HL-60 (cell line): ENCODE measurements at regions not wholly inside any gene's neighbourhood (a gene's known extent, or its start where the extent isn't known, plus 50 kb on each side); places are given as distances from the start of the nearest gene placed in this dataset.
"Not testable (repeated sequence)": the region's sequence is repeated elsewhere in the genome, so short reads cannot be mapped to it uniquely, and the experiment has no call there.

Source experiments
- DNase-seq, 2 experiments: peaks; one replicate each; pipeline ENCODE4 v3.0.0-alpha.2; 2010 to 2020; ENCODE audit warnings: low read depth in 1 of 2, low spot score in 1 of 2
- H3K27ac ChIP-seq: fragments of 250-450 bp; sonication (Bioruptor Pico); replicated peaks from 2 replicates; pipeline ENCODE4 v1.5.1; 2020; ENCODE audit warnings: mild to moderate bottlenecking, moderate library complexity
- H3K27me3 ChIP-seq: fragments of 250-450 bp; sonication (Bioruptor Pico); 2 replicates; pipeline ENCODE4 v1.5.1; 2021; ENCODE audit warnings: mild to moderate bottlenecking, moderate library complexity; ENCODE audit not compliant: insufficient read depth, poor library complexity, severe bottlenecking
- H3K4me3 ChIP-seq: replicated peaks from 2 replicates; pipeline ENCODE4 v1.5.1; 2011; ENCODE audit warnings: mild to moderate bottlenecking, control low read depth, low read length; ENCODE audit not compliant: insufficient read depth
- CTCF ChIP-seq: IDR thresholded peaks from one replicate; pipeline ENCODE4 v1.5.1; 2011; ENCODE audit warnings: low read length, control low read depth, inconsistent platforms; ENCODE audit not compliant: insufficient read depth
- GABPA ChIP-seq: IDR thresholded peaks from 2 replicates; pipeline ENCODE4 v1.6.1; 2012; ENCODE audit warnings: low read depth
- POLR2AphosphoS5 ChIP-seq: IDR thresholded peaks from 2 replicates; pipeline ENCODE4 v1.6.1; 2012; ENCODE audit warnings: low read depth
- REST ChIP-seq: IDR thresholded peaks from 2 replicates; pipeline ENCODE4 v1.6.1; 2012; ENCODE audit warnings: low read depth; ENCODE audit not compliant: insufficient replicate concordance
- SPI1 ChIP-seq: IDR thresholded peaks from 2 replicates; pipeline ENCODE4 v1.6.1; 2012; ENCODE audit warnings: low read depth, mild to moderate bottlenecking, borderline replicate concordance

GRCh38 chr1:48066936-48067335 is 69.8 kb upstream of the TRABD2B start:
- no peak overlapping the region for H3K27ac ChIP-seq
- H3K27me3 ChIP-seq = no peaks in the 10 kb centered on the region
- DNase-seq = no peak
- TF ChIP-seq POLR2AphosphoS5 (no peak), CTCF (no peak), SPI1 (no peak), REST (no peak), GABPA (no peak)
- H3K4me3 ChIP-seq = no peak overlapping the region

- not testable (repeated sequence) for H3K4me3 ChIP-seq, H3K27me3 ChIP-seq, DNase-seq, H3K27ac ChIP-seq
Measured at GRCh38 chr1:48064693-48065092, 67.5 kb upstream of the TRABD2B start.

- TF ChIP-seq GABPA (no peak), SPI1 (no peak), CTCF (no peak), REST (no peak), POLR2AphosphoS5 (no peak)
- Histone ChIP-seq H3K27me3 (peaks cover 3% of the 10 kb centered on the region), H3K4me3 (no peak overlapping the region), H3K27ac (no peak overlapping the region)
- no peak for DNase-seq
Measured at GRCh38 chr1:48062353-48062752, 65.2 kb upstream of the TRABD2B start.

GRCh38 chr1:48061162-48062136 is 64.3 kb upstream of the TRABD2B start:
- Histone ChIP-seq H3K4me3 (no peak overlapping the region), H3K27me3 (peaks cover 3% of the 10 kb centered on the region), H3K27ac (no peak overlapping the region)
- peak; percentile 21 to 26 for DNase-seq
- no peak for TF ChIP-seq POLR2AphosphoS5
- TF ChIP-seq CTCF = peak; percentile 47
- TF ChIP-seq SPI1 = no peak
- TF ChIP-seq GABPA = no peak
- TF ChIP-seq REST = no peak
